NCI-H526 treated with DMSO at 0.1 percent for 48 hours (cell line): ENCODE measurements at regions not wholly inside any gene's neighbourhood (a gene's known extent, or its start where the extent isn't known, plus 50 kb on each side); places are given as distances from the start of the nearest gene placed in this dataset.
"Not testable (repeated sequence)": the region's sequence is repeated elsewhere in the genome, so short reads cannot be mapped to it uniquely, and the experiment has no call there.

Experiments
- DNase-seq: peaks from one replicate; lab custom pipeline; 2025; lab: John Stamatoyannopoulos, UW

DNA sequence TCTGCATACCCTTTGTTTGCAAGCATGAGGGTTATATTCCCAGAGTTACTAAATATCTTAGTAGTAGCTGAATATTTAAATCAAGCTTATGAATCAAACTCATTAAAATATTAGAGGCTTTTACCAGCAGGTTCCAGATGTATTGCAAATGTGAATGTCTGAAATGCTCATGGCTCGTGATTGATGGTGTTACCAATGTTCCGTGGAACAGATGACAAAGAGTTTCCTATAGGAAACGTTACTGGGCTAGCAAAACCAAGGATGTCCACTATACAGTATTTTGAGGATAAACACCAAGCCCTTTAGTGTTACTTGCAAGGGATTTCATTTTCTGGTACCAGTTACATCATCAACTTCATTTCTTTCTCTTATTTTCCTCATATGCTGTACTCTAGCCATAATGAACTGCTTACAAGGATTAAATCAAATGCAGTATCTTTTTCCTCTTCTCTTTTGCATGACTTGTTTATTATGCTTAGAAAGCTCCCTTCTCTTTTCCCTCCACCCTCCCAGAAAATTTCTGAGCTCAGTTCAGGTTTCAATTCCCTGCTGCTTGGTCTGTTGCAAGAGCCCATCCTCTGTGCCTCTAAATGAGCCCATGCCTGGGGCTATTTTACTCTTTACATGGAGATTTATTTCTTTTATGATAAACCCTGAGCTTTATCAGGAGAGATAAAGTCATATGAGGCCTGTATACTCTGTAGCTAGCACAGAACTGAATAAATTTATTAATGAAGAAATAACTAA, 1537.1 kb upstream of the GOT2 start:
- no peak for DNase-seq

DNA sequence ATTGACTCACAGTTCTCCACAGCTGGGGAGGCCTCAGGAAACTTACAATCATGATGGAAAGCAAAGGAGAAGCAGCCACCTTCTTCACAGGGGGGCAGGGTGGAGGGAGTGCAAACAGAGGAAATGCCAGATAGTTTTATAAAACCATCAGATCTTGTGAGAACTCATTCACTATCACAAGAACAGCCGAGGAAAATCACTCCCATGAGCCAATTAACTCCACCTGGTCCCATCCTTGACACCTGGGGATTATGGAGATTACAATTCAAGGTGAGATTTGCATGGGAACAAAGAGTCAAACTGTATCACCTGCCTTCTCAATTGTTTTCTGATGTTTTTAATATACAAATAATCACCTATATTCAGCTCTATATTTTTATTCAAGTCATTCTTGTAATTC, 1527.3 kb upstream of the GOT2 start:
- DNase-seq = no peak

DNA sequence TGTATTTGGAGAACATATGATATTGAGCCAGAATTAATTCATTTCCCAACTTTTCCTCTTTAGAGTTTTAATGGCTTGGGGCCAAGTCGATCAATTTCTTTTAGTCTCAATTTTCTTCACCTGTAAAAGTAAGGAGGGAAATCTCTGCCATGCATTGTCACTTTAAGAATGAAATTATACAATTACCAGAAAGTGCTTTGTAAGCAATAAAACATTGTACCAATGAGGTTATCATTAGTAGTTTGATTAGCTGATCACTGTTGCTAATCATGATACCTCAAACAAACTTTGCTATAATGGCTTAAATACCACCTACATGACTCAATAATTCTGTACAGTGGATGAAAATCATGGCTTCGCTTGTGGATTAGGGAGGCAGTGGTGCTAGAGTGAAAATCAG, 1525.8 kb upstream of the GOT2 start:
- no peak for DNase-seq

DNA sequence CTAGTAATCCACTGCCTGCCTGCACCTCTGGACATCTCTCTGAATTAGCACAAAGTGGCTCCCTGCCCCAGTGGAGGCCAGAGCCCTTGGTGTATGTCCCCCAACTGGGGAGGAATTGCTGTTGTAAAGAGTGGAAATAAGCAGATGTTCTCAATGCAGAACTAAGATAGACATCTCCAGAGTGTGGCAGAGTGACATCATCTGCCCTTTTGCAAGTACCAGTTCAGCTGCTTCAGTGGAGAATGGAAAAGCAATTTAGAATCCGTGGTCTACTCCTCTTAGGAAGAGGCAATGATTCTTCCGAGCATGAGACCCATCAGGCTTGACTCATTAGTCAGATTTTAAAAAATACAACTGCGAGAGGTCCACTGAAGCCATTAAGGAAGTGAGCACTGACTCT, 1512.0 kb upstream of the GOT2 start:
- DNase-seq = no peak

DNA sequence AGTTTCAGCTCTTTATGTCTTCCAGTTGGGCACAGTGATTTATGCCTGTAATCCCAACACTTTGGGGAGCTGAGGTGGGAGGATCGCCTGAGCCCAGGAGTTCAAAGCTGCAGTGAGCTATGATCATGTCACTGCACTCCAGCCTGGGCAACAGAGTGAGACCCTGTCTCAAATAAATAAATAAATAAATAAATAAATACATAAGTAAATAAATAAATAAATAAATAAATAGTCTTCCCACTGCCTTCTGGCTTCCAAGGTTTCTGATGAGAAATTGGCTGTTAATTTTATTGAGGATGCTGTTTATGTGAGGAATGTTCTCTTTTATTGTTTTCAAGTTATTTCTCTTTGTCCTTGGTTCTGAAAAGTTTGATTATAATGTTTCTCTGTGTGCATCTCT, 1507.6 kb upstream of the GOT2 start:
- DNase-seq = no peak

DNA sequence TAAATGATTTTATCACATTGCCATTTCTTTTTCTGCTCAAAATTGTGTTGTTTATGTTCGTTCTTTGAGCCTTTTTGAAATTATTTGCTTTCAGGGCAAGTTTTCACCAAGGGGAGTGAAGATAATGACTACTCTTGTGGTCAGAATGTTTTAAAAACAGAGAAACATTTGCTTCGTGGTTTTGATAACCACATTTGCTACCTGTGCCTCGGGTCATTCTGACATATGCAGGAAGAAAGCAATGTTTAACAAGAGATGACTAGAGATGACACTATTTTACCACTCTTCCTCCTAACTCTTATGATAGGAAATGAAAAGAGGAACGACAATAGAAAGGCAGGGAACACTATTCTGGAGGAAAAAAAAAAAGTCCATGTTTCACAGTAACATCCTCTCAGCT, 1496.5 kb upstream of the GOT2 start:
- DNase-seq = no peak

DNA sequence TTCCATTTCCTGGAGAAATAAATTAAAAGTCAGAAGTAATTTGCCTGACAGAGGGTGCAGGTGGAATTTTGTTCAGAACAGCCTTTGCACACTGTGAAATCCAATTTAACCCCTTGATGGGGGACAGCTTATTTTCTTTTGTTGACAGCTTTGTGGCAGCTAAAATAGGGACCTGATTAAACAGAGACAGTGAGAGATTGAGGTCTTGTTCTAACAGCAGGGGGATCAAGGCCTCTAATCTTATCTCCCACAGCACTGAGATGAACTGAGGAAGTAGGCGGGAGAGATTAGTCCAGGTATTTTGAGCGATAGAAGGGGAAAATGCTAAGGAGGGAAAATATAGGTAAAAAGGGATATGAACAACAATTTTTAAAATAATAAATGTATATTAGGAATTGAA, 1491.4 kb upstream of the GOT2 start:
- DNase-seq = no peak

DNA sequence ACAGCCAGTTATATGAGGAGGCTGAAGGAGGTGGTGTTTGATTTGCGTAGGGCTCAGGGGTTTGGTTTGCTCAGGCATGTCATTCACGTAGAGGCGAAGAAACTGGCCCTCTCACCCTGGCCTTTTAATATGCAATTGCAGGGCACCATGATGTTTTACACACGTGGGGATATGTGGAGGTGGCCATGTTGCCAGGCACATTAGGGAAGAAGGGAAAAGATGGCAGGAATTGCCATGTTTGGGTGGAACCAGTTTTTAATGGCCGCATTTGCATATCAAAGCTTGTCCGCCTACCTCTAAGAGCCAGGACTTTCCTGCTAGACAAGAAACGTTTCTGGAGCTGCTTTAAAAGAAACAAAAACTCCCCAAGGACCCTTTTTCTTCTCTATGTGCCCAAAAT, 1483.7 kb upstream of the GOT2 start:
- peak; percentile 41 for DNase-seq

DNA sequence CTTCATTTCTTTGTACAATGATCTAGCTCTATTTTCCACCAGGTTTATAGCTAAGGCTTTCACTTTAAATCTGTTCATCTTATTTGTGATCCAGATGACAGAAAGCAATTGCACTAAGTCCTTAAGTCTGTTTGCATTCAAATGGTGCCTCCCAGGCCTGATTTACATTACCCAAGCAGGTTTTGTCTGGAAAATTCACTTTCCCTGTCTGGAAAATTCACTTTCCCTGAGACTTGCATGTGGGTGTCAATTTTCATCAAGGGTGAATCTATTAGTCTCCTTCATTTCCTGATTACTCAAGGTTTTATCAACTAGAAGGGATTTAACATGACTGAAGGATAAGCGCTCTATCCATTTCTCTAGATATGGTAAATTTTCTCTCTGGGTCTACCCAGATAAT, 1480.2 kb upstream of the GOT2 start:
- DNase-seq = no peak

DNA sequence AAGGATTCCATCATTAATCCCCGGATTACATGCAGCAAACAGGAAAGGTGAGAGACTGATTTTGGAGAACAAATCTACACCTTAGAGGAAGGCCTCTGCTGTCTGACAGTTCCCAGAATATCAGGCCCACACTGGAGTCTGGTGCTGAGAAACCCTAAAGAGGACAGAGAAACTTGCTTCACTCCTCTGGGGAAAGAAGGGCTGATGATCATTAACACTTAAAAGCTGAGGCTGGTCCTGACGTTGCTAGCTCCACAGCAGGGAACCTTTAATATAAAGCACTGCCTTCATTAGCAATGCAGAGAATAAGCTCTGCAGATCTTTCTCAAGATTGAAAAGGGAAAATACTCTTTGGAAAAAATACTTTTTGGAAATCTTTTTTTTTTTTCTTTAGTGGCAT, 1472.4 kb upstream of the GOT2 start:
- DNase-seq = no peak

DNA sequence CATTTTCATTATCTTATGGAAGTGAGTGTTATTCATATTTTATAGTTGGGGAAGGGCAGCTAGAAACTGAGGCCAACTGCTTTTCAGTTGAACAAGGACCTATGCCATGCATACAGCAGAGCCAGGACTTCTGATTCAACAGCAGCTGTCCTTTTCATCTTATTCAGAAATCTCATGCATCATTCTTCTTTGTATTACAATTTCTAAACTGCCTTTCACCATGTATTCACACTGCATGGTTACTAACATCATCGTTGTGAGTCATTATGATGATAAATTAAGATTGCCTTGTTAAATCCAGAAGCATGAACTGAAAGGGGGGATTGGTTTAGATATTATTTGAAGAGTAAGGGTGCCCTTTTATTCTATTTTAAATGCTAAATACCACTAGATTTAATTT, 1470.1 kb upstream of the GOT2 start:
- DNase-seq = no peak

DNA sequence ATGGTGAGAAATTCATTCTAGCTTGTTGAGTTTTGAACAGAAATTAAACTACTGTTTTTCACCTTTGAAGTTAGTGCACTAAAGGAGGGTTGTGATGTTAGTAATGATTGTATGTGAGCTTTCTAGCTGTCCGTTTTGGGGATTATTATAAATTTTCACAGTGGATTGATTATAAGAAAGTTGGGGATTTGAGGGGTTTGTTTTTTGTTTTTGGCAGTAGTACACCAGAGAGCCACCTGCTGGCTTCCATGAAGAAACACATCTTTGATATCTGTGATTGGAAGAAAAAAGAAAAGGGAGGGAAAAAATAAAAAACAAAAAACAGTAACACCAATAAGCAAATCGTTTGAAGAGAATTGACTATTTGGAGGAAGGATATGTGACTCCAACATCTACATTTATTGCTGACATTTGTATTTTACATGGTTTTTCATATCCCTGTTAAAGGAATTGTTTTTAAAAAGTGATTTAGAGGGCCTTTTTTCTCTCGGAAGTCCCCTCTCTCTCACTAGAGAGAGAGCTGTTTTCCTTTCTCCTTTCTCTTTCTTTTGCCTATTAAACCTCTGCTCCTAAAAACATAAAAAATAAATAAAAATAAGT, 1469.5 kb upstream of the GOT2 start:
- DNase-seq = no peak

DNA sequence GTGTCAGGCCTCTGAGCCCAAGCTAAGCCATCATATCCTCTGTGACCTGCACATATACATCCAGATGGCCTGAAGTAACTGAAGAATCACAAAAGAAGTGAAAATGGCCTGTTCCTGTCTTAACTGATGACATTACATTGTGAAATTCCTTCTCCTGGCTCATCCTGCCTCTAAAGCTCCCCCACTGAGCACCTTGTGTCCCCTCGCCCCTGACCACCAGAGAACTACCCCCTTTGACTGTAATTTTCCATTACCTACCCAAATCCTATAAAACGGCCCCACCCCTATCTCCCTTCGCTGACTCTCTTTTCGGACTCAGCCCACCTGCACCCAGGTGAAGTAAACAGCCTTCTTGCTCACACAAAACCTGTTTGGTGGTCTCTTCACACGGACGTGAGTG, 1466.6 kb upstream of the GOT2 start:
- not testable (repeated sequence) for DNase-seq

DNA sequence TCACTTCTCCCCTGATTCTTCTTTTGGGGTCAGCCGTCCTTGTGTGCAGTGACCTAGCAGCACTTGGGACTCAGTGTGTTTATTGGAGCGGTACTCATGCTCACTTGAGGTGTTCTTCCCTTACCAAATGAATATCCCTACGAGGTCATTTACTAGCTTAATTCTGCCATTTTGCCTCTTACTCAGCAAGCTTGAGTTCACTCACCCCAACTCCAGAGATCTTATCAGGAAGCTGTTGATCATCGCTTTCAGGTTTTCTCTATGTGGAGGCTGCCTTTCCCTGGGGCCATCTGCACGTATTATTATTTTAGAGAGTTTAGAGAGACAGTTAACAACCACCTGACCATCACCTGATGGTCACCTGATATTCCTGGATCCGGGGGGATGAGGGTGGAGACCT, 1466.0 kb upstream of the GOT2 start:
- no peak for DNase-seq

DNA sequence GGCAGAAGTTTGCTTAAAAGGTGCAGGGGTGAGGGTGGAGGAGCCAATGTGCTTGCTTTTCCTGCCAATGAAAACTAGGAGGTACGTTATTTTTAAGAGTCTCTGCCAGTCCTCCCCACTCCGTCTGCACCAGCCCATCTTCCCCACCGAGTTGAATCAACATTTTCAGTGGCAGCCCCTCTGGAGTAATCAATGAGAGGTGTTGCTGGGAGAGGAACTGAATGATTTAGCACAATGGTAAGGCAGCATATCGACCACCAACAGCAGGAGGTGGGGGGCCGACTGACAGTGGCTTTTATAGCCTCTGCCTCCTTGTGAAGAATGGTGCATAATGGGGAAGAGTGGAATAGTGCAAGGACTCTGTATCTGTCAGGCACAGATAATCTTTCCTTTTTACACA, 1465.0 kb upstream of the GOT2 start:
- DNase-seq = no peak

DNA sequence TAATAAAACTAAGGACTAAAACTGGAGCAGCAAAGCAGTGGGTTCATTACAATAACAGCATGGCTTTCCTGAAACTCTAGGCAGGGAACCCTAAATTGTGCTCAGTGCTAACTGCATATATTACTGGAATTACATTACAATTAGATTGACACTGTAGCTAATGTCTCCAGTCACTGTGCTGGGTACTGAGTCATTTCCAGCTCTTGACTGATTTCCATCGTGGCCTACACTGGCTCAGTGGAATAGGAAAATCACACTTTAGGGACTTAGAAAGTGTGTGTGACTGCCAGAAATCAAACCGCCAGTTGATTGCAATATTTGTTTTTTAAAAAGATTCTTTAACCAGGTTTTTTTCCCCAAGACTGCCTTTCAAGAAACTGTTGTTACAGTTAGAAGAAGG, 1447.4 kb upstream of the GOT2 start:
- no peak for DNase-seq

DNA sequence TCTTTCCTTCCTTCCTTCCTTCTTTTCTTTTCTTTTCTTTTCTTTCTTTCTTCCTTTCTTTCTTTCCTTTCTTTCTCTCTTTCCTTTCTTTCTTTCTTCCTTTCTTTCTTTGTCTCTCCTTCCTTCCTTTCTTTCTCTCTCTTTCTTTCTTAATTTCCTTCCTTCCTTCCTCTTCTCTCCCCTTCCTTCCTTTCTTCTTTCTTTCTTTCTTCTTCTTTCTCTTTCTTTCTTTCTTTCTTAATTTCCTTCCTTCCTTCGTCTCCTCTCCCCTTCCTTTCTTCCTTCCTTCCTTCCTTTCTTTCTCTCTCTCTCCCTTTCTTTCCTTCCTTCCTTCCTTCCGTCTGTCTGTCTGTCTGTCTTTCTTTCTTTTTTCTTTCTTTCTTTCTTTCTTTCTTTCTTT, 1446.5 kb upstream of the GOT2 start:
- no peak for DNase-seq

DNA sequence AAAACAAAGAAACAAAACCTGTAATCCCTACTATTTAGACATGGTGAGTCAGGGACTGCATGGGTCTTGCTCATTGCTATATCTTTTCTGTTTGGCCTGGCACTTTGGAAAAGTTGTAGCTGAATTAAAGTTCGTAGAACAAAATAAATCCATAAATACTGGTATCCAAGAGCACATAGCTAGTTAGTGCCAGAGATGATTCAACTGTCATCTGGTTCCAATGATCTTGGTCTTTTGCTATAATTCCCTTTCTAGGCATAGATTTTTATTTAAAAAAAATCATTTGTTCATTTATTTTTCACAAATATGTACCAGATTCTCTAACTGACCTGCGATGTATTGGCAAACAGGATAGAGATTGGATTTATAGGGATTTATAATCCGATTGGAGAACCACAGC, 1436.1 kb upstream of the GOT2 start:
- DNase-seq = no peak

DNA sequence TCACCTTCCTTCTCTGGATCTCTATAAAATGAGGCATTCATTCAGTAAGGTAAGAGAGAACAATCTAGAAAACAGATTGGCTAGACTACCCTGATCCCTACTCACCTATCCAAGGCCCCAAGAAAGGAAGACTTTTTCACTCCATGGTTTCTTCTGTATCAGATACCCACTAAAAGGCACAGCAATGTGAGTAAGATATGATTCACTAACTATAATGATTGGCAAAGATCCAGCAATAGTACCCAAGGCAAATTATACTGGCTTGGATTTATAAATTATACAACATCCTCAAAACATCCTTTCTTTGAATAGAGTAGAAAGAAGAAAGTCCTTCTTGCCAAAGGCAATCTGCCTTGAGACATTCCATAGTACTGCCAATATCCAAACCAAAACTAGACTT, 1432.0 kb upstream of the GOT2 start:
- DNase-seq = no peak

DNA sequence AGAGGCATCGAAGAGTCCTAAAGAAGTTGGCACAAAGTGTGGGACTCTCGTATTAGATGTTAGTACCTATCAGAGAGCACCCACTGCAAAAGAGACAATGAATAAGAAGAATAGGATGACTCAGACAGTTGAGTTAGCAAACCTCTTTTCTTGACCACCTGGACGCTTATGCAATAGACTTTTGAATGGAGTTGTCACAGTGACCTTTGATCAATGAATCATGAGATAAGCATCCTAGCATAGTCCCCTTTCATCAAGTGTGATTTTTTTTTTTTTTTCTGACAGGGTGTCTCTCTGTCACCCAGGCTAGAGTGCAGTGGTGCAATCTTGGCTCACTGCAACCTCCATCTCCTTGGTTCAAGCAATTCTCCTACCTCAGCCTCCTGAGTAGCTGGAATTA, 1417.9 kb upstream of the GOT2 start:
- no peak for DNase-seq

DNA sequence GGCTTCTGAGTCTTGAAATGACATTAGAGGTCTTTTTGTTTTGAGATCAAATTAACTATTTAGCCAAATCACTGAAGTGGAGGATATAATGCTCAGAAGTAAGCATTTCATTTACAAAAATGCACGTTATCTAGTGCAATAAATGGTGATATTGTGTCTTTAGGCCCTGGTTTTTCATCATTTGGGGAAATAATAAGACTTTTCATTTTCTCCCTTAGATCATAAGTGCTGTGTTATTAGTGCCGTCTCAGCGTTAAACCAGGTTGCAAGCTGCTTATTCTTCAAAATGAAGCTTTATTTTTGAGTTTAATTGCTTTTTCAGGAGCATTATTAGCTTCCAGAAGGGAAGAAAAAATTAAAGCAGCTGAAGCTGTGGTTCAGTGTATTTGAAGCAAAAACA, 1416.8 kb upstream of the GOT2 start:
- no peak for DNase-seq

DNA sequence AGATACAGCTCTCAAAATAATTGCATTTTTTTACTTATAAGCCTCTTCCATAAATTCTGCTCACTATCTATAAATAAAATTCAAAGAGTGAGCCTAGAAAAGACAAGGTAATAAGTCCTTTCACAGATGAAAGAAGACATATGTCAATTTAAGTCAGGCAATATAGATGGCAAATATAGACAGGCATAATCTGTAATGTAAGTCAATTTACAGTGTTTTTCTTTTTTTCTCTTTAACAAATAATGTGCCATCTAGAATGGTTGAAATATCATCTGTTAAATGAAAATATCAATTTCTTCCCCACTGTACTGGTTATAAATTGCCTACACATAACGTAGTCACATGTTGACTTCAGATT, 1409.2 kb upstream of the GOT2 start:
- no peak for DNase-seq

DNA sequence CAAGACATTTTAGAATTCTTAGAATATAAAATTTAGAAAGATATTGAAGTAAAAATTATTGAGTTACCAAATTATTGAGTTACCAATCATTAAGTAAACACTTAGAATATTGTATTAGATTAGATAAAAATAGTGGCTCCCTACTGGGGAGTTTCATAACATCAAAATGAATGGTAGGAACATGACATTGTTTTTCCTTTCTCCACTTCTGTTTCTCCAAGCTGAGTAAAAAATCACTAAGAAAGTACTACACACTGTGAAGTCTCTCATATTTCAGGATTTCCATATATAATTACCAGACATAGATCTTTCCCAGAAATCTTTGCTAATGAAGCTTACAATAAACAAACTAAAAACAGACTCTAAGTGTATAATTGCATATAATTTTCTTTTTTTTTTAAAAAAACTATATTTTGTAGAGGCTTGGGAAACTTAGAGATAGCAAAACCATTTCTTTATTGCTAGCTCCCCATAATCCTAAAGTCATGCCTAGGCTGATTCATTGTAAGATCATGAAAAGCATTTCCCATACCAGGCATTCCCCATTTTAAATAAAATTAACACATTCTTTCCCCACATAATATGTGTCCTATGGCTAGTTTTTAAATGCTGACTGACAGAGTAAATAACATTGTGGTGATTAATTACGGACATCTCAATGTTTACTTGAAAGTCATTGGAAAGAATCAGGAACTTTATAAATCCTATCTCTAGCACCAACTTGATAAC, 1408.7 kb upstream of the GOT2 start:
- DNase-seq = no peak

DNA sequence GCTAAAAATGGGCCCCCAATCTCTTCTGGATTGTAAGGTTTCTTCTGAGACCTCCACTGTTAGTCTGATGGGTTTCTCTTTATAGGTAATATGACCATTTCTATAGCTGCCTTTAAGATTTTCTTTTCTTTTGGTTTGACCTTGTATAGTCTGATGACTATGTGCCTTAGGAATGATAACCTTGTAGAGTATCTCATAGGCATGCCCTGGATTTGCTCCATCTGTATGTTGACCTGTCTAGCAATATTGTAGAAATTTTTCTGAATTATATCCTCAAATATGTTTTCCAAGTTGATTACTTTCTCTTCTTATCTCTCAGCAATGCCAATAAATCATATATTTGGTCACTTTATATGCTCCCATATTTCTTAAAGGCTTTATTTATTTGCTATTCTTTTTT, 1403.8 kb upstream of the GOT2 start:
- DNase-seq = no peak
